ENCODE measurements at regions not wholly inside any gene's neighbourhood (a gene's known extent, or its start where the extent isn't known, plus 50 kb on each side); places are given as distances from the start of the nearest gene placed in this dataset.

DNA sequence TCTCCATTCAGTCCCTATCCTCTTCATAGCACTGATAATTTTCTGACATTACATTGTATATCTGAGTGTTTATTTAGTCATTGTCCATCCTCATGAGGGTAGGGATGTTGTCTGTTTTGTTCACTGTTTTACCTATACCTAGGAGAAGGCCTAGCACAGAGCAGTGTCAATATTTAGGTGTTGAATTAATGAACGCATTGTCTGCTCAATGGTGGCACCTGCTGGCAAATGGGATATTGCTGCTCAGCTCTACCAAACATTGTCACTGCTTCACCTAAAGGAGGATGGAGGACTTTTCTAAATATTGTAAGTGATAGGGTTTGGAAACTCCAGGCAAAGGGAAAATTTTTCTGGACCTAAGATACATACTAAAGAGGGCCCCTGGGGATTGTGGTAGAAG lies 243.9 kb downstream of the RRAGC start:
- Histone ChIP-seq H3K9me2 (ENCODE audit: low read depth, low read length) (no peaks in the 10 kb centered on the region), H3K27me3 (ENCODE audit: insufficient read depth, low read length) (no peaks in the 10 kb centered on the region; the same call in 1 of the 2 replicates), H3K27ac (ENCODE audit: low read depth, low read length, poor library complexity, severe bottlenecking) (no peak overlapping the region), H3K4me1 (ENCODE audit: insufficient read depth, low read length, severe bottlenecking) (no peaks in the 10 kb centered on the region), H3K9ac (ENCODE audit: low read length) (no peak overlapping the region), H3K79me2 (ENCODE audit: insufficient read depth, low read length) (no peaks in the 10 kb centered on the region), H3K9me3 (ENCODE audit: low read length) (no peaks in the 10 kb centered on the region), H3K4me2 (ENCODE audit: low read length) (no peak overlapping the region), H2AFZ (ENCODE audit: low read length) (no peak overlapping the region), H4K20me1 (ENCODE audit: insufficient read depth, low read length) (no peaks in the 10 kb centered on the region), H3F3A (ENCODE audit: insufficient read depth, low read length) (no peaks in the 10 kb centered on the region), H3K36me3 (ENCODE audit: insufficient read depth, low read length) (no peaks in the 10 kb centered on the region), H3K4me3 (ENCODE audit: low read depth, low read length, poor library complexity, severe bottlenecking) (no peak overlapping the region)
- no peak for TF ChIP-seq EZH2 (IDR thresholded peaks at IDR 0.05; ENCODE audit: borderline replicate concordance, low read length)
- TF ChIP-seq, protein P1, sequence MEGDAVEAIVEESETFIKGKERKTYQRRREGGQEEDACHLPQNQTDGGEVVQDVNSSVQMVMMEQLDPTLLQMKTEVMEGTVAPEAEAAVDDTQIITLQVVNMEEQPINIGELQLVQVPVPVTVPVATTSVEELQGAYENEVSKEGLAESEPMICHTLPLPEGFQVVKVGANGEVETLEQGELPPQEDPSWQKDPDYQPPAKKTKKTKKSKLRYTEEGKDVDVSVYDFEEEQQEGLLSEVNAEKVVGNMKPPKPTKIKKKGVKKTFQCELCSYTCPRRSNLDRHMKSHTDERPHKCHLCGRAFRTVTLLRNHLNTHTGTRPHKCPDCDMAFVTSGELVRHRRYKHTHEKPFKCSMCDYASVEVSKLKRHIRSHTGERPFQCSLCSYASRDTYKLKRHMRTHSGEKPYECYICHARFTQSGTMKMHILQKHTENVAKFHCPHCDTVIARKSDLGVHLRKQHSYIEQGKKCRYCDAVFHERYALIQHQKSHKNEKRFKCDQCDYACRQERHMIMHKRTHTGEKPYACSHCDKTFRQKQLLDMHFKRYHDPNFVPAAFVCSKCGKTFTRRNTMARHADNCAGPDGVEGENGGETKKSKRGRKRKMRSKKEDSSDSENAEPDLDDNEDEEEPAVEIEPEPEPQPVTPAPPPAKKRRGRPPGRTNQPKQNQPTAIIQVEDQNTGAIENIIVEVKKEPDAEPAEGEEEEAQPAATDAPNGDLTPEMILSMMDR (IDR thresholded peaks at IDR 0.05; ENCODE audit: low read length), result peak; percentile 30; the same call in 1 of the 2 replicates

DNA sequence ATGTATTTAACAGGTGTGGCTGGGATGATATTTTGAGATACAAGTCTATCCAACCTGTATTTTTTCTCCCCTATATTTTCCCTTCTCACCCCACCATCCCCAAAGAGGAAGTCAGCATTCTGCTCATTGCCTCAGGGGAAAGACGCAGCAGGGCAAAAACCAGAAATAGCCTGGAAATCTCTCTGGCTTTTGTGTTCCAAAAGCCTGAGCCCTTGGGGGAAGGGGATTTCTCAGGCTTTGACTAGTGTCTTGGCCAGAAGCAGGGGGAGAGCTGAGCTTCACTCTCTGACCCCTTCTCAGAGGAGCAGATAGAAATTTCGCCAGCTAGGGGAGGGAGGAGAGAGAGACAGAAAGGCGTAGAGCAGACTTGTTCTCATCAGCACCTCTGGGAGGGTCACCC lies 244.7 kb downstream of the RRAGC start:
- Histone ChIP-seq H3K4me2 (ENCODE audit: low read length) (no peak overlapping the region), H3K4me1 (ENCODE audit: insufficient read depth, low read length, severe bottlenecking) (no peaks in the 10 kb centered on the region), H3K4me3 (ENCODE audit: low read depth, low read length, poor library complexity, severe bottlenecking) (no peak overlapping the region)

DNA sequence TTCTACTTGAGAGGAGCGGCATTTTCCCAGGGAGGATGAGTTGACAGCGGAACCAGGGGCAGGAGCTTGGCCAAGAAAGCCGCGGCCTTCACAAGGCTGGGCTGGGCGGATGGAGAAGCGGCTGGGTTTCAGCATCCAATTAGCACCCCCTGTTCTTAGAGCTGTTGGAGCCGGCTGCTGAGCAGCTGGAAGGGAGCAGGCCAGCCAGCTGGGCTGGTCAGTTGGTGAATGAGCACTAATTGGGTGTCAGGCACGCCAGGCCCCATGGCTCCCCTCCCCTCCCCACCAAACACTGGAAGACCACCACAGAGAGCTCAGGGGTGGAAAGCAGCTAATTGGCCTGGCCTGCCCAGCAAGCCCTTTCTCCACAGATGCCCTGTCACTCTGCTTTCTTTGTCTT lies 245.6 kb downstream of the RRAGC start:
- Histone ChIP-seq H3K4me3 (ENCODE audit: low read depth, low read length, poor library complexity, severe bottlenecking) (no peak overlapping the region), H3K36me3 (ENCODE audit: insufficient read depth, low read length) (no peaks in the 10 kb centered on the region), H2AFZ (ENCODE audit: low read length) (no peak overlapping the region), H4K20me1 (ENCODE audit: insufficient read depth, low read length) (no peaks in the 10 kb centered on the region), H3K9me3 (ENCODE audit: low read length) (no peaks in the 10 kb centered on the region), H3K79me2 (ENCODE audit: insufficient read depth, low read length) (no peaks in the 10 kb centered on the region), H3K9me2 (ENCODE audit: low read depth, low read length) (no peaks in the 10 kb centered on the region), H3K4me1 (ENCODE audit: insufficient read depth, low read length, severe bottlenecking) (no peaks in the 10 kb centered on the region), H3K9ac (ENCODE audit: low read length) (no peak overlapping the region), H3F3A (ENCODE audit: insufficient read depth, low read length) (no peaks in the 10 kb centered on the region), H3K27me3 (ENCODE audit: insufficient read depth, low read length) (no peaks in the 10 kb centered on the region; the same call in 1 of the 2 replicates), H3K27ac (ENCODE audit: low read depth, low read length, poor library complexity, severe bottlenecking) (no peak overlapping the region), H3K4me2 (ENCODE audit: low read length) (no peak overlapping the region)
- TF ChIP-seq EZH2 (IDR thresholded peaks at IDR 0.05; ENCODE audit: borderline replicate concordance, low read length), result no peak
- TF ChIP-seq, protein P1 (IDR thresholded peaks at IDR 0.05; ENCODE audit: low read length), result no peak

More for the DNA sequence above, 244.7 kb downstream of the RRAGC start:
- no peaks in the 10 kb centered on the region for H3K9me3 ChIP-seq (ENCODE audit: low read length)
- no peaks in the 10 kb centered on the region for H4K20me1 ChIP-seq (ENCODE audit: insufficient read depth, low read length)
- H3K9me2 ChIP-seq (ENCODE audit: low read depth, low read length), result no peaks in the 10 kb centered on the region
- H3K79me2 ChIP-seq (ENCODE audit: insufficient read depth, low read length), result no peaks in the 10 kb centered on the region
- H2AFZ ChIP-seq (ENCODE audit: low read length), result no peak overlapping the region
- no peak overlapping the region for H3K9ac ChIP-seq (ENCODE audit: low read length)
- TF ChIP-seq EZH2 (IDR thresholded peaks at IDR 0.05; ENCODE audit: borderline replicate concordance, low read length), result no peak
- TF ChIP-seq, protein P1 (IDR thresholded peaks at IDR 0.05; ENCODE audit: low read length), result no peak
- H3F3A ChIP-seq (ENCODE audit: insufficient read depth, low read length), result no peaks in the 10 kb centered on the region
- H3K27ac ChIP-seq (ENCODE audit: low read depth, low read length, poor library complexity, severe bottlenecking), result no peak overlapping the region
- no peaks in the 10 kb centered on the region; the same call in 1 of the 2 replicates for H3K27me3 ChIP-seq (ENCODE audit: insufficient read depth, low read length)
- no peaks in the 10 kb centered on the region for H3K36me3 ChIP-seq (ENCODE audit: insufficient read depth, low read length)

All from OCI-LY1 (cell line).